ENCODE measurements at regions not wholly inside any gene's neighbourhood (a gene's known extent, or its start where the extent isn't known, plus 50 kb on each side); places are given as distances from the start of the nearest gene placed in this dataset.

DNA sequence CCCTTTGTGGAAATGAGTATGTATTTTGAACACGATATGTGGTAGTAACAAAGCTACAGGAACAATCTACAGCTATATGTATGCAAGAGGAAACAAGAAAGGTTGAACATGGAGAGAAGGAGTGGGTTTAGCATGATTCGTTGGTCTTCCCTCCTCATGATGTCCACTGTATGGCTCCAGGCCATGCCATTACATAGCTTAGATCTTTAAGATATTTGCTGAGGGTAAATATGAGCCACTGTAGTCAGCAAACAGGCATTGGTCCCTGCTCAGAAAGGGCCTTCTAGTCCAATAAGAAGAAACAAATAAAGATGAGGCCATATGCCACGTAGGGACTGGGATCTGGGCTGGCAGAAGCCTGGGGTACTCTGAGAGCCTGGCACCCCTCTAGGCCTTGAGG, 543.2 kb upstream of the SGCD start:
- no peak for TF ChIP-seq POLR2AphosphoS5 (IDR thresholded peaks at IDR 0.05; ENCODE audit: low read depth, low read length)
- no peak for TF ChIP-seq POLR2A (IDR thresholded peaks at IDR 0.05; ENCODE audit: low read depth, low read length)

Data from GM12892 (cell line).